ENCODE measurements at regions not wholly inside any gene's neighbourhood (a gene's known extent, or its start where the extent isn't known, plus 50 kb on each side); places are given as distances from the start of the nearest gene placed in this dataset.

DNA sequence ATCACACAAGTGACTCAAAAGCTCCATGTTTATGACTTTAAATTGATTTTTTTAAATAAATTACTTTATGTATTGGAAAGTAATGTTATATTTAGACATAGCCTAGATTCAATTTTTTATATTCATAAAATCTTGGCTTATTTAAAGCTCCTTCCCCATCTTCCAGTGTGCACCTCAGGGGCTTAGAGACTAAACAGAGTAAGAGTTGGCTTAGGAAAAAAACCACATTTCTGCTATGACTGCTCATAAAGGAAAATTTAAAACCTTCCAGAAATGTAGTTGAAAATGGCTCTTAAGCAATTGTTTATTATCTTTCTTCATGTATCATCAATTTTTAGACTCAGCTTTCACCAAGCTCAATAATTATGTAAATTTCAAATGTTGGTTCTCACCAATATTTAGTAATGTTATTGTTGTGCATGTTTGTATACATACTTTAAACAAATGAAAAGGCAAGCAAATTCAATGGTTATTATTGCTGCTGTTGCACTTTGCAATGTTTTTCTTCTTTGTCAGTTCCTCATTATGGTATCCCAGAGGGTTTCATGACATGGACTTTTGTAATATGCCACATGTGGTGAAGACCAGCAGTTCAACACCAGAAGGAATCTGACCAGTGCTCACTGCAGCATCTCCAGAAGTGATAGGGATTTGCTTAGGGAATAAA lies 700.1 kb upstream of the ANKRD30A start:
- H3K27ac ChIP-seq (ENCODE audit: low read depth, low read length) = no peak overlapping the region
- H3K56ac ChIP-seq (replicated peaks; ENCODE audit: insufficient read length, low read depth, low read length) = no peak overlapping the region
- POLR2A ChIA-PET (ENCODE audit: partially characterized antibody) = no interaction called here
- no peak overlapping the region for H2BK20ac ChIP-seq (ENCODE audit: low read length)
- H3K14ac ChIP-seq (ENCODE audit: insufficient read length) = no peak overlapping the region
- no peak overlapping the region for H2BK12ac ChIP-seq (ENCODE audit: low read depth, low read length)
- H3K4ac ChIP-seq (replicated peaks; ENCODE audit: insufficient read length, low read depth, low read length) = peak overlapping the region; percentile 84
- H3K36me3 ChIP-seq (ENCODE audit: control insufficient read depth in 2 of 4, insufficient read depth in 4 of 4, low read length in 3 of 4) = no peaks in the 10 kb centered on the region
- H2BK120ac ChIP-seq (replicated peaks; ENCODE audit: low read depth, low read length) = no peak overlapping the region
- no peak overlapping the region for H2AFZ ChIP-seq (ENCODE audit: low read length)
- CTCF ChIA-PET (ENCODE audit: partially characterized antibody) = no interaction called here
- H3K4me2 ChIP-seq (ENCODE audit: insufficient read depth in 1 of 2, low read depth in 2 of 2, low read length in 2 of 2) = no peak overlapping the region
- no peak overlapping the region for H2AK5ac ChIP-seq (ENCODE audit: low read depth, low read length)
- H4K8ac ChIP-seq (ENCODE audit: extremely low read depth, insufficient read depth, low read length) = no peak overlapping the region
- H3K9ac ChIP-seq (replicated peaks in 1 of 4; ENCODE audit: extremely low read depth in 1 of 4, low read depth in 3 of 4, low read length in 3 of 4) = no peak overlapping the region
- TF ChIP-seq EP300 (IDR thresholded peaks at IDR 0.05; ENCODE audit: borderline replicate concordance in 1 of 2, low read depth in 2 of 2, low read length in 2 of 2) = no peak
- no peak for TF ChIP-seq KDM5A (IDR thresholded peaks at IDR 0.05; ENCODE audit: low read length)
- no peak for TF ChIP-seq TAF1 (IDR thresholded peaks at IDR 0.05; ENCODE audit: low read depth, low read length)
- TF ChIP-seq SUZ12 (IDR thresholded peaks at IDR 0.05; ENCODE audit: low read length) = no peak
- TF ChIP-seq CREB1 (IDR thresholded peaks at IDR 0.05) = no peak
- no peak for TF ChIP-seq SP1 (IDR thresholded peaks at IDR 0.05; ENCODE audit: low read depth, low read length)
- TF ChIP-seq ASH2L (IDR thresholded peaks at IDR 0.05; ENCODE audit: low read length) = no peak
- TF ChIP-seq CBX8 (IDR thresholded peaks at IDR 0.05; ENCODE audit: borderline replicate concordance, low read depth, low read length) = no peak
- TF ChIP-seq, protein P1, sequence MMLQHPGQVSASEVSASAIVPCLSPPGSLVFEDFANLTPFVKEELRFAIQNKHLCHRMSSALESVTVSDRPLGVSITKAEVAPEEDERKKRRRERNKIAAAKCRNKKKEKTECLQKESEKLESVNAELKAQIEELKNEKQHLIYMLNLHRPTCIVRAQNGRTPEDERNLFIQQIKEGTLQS (IDR thresholded peaks at IDR 0.05; ENCODE audit: insufficient read depth, low read depth, low read length) = no peak
- no peak overlapping the region for H2BK5ac ChIP-seq (ENCODE audit: low read depth, low read length)
- no peaks in the 10 kb centered on the region for H3K23me2 ChIP-seq (ENCODE audit: low read depth, low read length)
- peaks cover 2 to 7% (median 3%) of the 10 kb centered on the region in 4 experiments; a peak in 4 of 7 replicates for H3K4me1 ChIP-seq (replicated peaks in 1 of 4; ENCODE audit: control insufficient read depth in 3 of 4, insufficient read depth in 4 of 4, low read length in 3 of 4)
- no peaks in the 10 kb centered on the region for H3K27me3 ChIP-seq (replicated peaks in 1 of 4; ENCODE audit: control insufficient read depth in 3 of 4, extremely low read depth in 1 of 4, insufficient read depth in 3 of 4, low read length in 3 of 4)
- H3K4me3 ChIP-seq (ENCODE audit: extremely low read depth in 1 of 4, insufficient read depth in 2 of 4, low read depth in 3 of 4, low read length in 4 of 4) = no peak overlapping the region
- no peaks in the 10 kb centered on the region for H4K20me1 ChIP-seq (replicated peaks in 1 of 2; ENCODE audit: control insufficient read depth in 1 of 2, insufficient read depth in 2 of 2, low read length in 2 of 2)
- no peaks in the 10 kb centered on the region for H3K79me1 ChIP-seq (ENCODE audit: low read depth, low read length)
- no peak overlapping the region for H3K18ac ChIP-seq (ENCODE audit: extremely low read depth, low read length)
- H4K5ac ChIP-seq (ENCODE audit: insufficient read length, low read depth, low read length) = no peak overlapping the region
- H2BK15ac ChIP-seq (ENCODE audit: low read length) = no peak overlapping the region
- DNase-seq (ENCODE audit: low read depth in 1 of 2, low spot score in 2 of 2) (no peak), FAIRE-seq (no peak)
- H4K91ac ChIP-seq (replicated peaks; ENCODE audit: insufficient read length, low read length) = no peak overlapping the region
- H3K23ac ChIP-seq (ENCODE audit: insufficient read length) = no peak overlapping the region
- H3K79me2 ChIP-seq (ENCODE audit: control insufficient read depth in 1 of 2, insufficient read depth in 2 of 2, low read length in 2 of 2) = no peaks in the 10 kb centered on the region
- peaks cover 3 to 10% of the 10 kb centered on the region in 2 experiments; a peak in 3 of 4 replicates for H3K9me3 ChIP-seq (ENCODE audit: insufficient read depth in 2 of 2, low read depth in 1 of 2, low read length in 1 of 2)
